ENCODE measurements at regions not wholly inside any gene's neighbourhood (a gene's known extent, or its start where the extent isn't known, plus 50 kb on each side); places are given as distances from the start of the nearest gene placed in this dataset.

GRCh38 chr3:74410276-74410941, 204.1 kb downstream of the CNTN3 start (continued):
- no peak for TF ChIP-seq GABPA (IDR thresholded peaks at IDR 0.05; ENCODE audit: low read depth)

DNA sequence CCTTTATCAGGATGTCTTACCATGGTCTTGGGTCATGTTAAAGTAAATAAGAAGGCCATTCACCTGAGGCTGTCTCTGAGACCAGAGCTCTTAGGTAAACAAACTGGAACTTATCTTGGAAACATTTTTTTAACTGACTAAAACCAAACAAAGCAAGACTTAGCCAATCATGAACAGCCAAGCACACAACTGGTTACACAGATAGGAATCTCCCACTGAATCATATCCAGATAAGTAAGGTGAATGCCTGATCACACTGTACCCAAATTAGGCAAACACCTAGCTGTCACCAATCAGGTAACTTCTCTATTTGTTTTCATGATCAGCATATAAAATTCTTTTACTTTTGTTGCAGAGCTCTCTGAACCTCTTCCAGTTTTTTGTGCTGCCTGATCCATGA, 205.4 kb downstream of the CNTN3 start:
- Histone ChIP-seq H3K9me3 (no peaks in the 10 kb centered on the region), H2AFZ (ENCODE audit: low read depth) (no peak overlapping the region), H3K4me1 (ENCODE audit: control insufficient read depth in 1 of 2, insufficient read depth in 2 of 2, low read depth in 1 of 2, low read length in 1 of 2) (no peaks in the 10 kb centered on the region; a peak in 1 of 4 replicates), H3K9ac (no peak overlapping the region), H3K36me3 (replicated peaks in 1 of 2; ENCODE audit: control insufficient read depth in 1 of 2, insufficient read depth in 2 of 2, low read length in 1 of 2) (peaks cover 0 to 5% of the 10 kb centered on the region in 2 experiments), H3K4me3 (ENCODE audit: low read depth in 2 of 2, low read length in 1 of 2) (no peak overlapping the region), H3K27ac (ENCODE audit: low read depth in 2 of 2, low read length in 1 of 2) (no peak overlapping the region), H4K20me1 (ENCODE audit: insufficient read depth) (no peaks in the 10 kb centered on the region), H3F3A (replicated peaks; ENCODE audit: insufficient read depth) (no peaks in the 10 kb centered on the region), H3K9me2 (no peaks in the 10 kb centered on the region), H3K27me3 (ENCODE audit: insufficient read depth) (no peaks in the 10 kb centered on the region), H3K79me2 (ENCODE audit: insufficient read depth) (no peaks in the 10 kb centered on the region), H3K4me2 (no peak overlapping the region)
- DNase-seq, result no peak
- POLR2A ChIA-PET, result no interaction called here
- CTCF ChIA-PET, result no interaction called here
- TF ChIP-seq TAF1 (IDR thresholded peaks at IDR 0.05; ENCODE audit: borderline replicate concordance, low read depth, low read length) (no peak), IRF3 (IDR thresholded peaks at IDR 0.05; ENCODE audit: low read depth, low read length) (no peak), SMC3 (IDR thresholded peaks at IDR 0.05; ENCODE audit: low read depth, low read length) (no peak), PBX3 (IDR thresholded peaks at IDR 0.05) (no peak), MAX (IDR thresholded peaks at IDR 0.05; ENCODE audit: low read depth) (no peak), RFX5 (IDR thresholded peaks at IDR 0.05; ENCODE audit: low read length) (no peak), NRF1 (IDR thresholded peaks at IDR 0.05; ENCODE audit: low read depth, low read length) (no peak), NFIC (IDR thresholded peaks at IDR 0.05; ENCODE audit: borderline replicate concordance) (no peak)
- TF ChIP-seq, protein P1, sequence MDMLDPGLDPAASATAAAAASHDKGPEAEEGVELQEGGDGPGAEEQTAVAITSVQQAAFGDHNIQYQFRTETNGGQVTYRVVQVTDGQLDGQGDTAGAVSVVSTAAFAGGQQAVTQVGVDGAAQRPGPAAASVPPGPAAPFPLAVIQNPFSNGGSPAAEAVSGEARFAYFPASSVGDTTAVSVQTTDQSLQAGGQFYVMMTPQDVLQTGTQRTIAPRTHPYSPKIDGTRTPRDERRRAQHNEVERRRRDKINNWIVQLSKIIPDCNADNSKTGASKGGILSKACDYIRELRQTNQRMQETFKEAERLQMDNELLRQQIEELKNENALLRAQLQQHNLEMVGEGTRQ (IDR thresholded peaks at IDR 0.05; ENCODE audit: borderline replicate concordance, low read depth, low read length), result no peak

DNA sequence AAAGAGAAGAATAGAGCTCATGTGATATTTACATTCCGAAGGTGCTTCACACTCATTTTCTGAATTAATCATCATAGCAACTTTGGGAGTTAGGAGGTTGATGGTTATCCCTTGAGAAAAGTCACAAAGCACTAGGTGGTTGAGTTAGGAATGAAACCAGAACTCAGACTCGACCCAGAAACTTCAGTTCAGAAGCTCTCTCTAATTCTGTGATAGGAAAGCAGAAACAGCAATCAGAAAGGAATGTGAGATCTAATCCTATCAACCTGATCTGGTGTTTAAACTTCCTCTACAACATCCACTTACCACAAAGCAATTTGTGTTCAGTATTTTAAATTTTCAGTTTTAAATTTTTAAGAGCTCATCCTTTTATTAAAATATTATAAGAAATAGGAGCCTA, 211.2 kb downstream of the CNTN3 start:
- Histone ChIP-seq H3K4me1 (ENCODE audit: control insufficient read depth in 1 of 2, insufficient read depth in 2 of 2, low read depth in 1 of 2, low read length in 1 of 2) (no peaks in the 10 kb centered on the region), H4K20me1 (ENCODE audit: insufficient read depth) (no peaks in the 10 kb centered on the region), H3K27ac (ENCODE audit: low read depth in 2 of 2, low read length in 1 of 2) (no peak overlapping the region), H3K9ac (no peak overlapping the region), H3K36me3 (replicated peaks in 1 of 2; ENCODE audit: control insufficient read depth in 1 of 2, insufficient read depth in 2 of 2, low read length in 1 of 2) (no peaks in the 10 kb centered on the region), H3K4me2 (no peak overlapping the region), H3K9me3 (no peaks in the 10 kb centered on the region), H3K79me2 (ENCODE audit: insufficient read depth) (no peaks in the 10 kb centered on the region), H3F3A (replicated peaks; ENCODE audit: insufficient read depth) (no peaks in the 10 kb centered on the region), H3K4me3 (ENCODE audit: low read depth in 2 of 2, low read length in 1 of 2) (no peak overlapping the region), H3K27me3 (ENCODE audit: insufficient read depth) (no peaks in the 10 kb centered on the region), H2AFZ (ENCODE audit: low read depth) (no peak overlapping the region), H3K9me2 (no peaks in the 10 kb centered on the region)
- ChIA-PET POLR2A (no interaction called here), CTCF (no interaction called here)
- TF ChIP-seq, protein P1 (IDR thresholded peaks at IDR 0.05; ENCODE audit: borderline replicate concordance, low read depth, low read length), result no peak
- TF ChIP-seq MEF2A (IDR thresholded peaks at IDR 0.05; ENCODE audit: borderline replicate concordance, low read depth) (no peak), EZH2phosphoT487 (IDR thresholded peaks at IDR 0.05; ENCODE audit: borderline replicate concordance, low read depth) (no peak), MAX (IDR thresholded peaks at IDR 0.05; ENCODE audit: low read depth) (no peak), FOSL2 (IDR thresholded peaks at IDR 0.05; ENCODE audit: borderline replicate concordance, low read depth) (no peak), CTCF (IDR thresholded peaks at IDR 0.05) (no peak), SMC3 (IDR thresholded peaks at IDR 0.05; ENCODE audit: low read depth, low read length) (no peak), GABPA (IDR thresholded peaks at IDR 0.05; ENCODE audit: low read depth) (no peak), RFX5 (IDR thresholded peaks at IDR 0.05; ENCODE audit: low read length) (no peak), IRF3 (IDR thresholded peaks at IDR 0.05; ENCODE audit: low read depth, low read length) (no peak), JUND (IDR thresholded peaks at IDR 0.05) (no peak), TAF1 (IDR thresholded peaks at IDR 0.05; ENCODE audit: borderline replicate concordance, low read depth, low read length) (no peak), NFIC (IDR thresholded peaks at IDR 0.05; ENCODE audit: borderline replicate concordance) (no peak)
- DNase-seq, result no peak
- 50% methylated on average over 2 of the region's 2 CpGs for WGBS (ENCODE audit: low lambda C conversion rate)
